ENCODE measurements at regions not wholly inside any gene's neighbourhood (a gene's known extent, or its start where the extent isn't known, plus 50 kb on each side); places are given as distances from the start of the nearest gene placed in this dataset.

DNA sequence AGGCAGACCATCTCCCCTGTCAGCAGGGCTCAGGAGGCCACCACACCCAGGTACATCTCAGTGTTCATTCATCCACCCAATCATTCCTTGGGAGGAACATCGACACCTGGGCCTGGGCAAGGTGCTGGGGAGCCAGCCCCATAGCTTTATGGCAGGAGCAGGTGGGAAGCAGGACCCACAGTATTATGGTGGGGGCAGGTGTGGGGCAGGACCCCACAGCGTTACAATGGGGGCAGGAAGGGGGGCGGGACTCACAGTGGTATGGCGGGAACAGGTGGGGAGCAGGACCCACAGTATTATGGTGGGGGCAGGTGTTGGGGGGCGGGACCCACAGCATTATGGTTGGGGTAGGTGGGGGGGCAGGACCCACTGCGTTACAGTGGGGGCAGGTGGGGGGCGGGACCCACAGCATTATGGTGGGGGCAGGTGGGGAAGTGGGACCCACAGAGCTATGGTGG, 128.9 kb upstream of the HS6ST1 start:
- TF ChIP-seq, protein P1, sequence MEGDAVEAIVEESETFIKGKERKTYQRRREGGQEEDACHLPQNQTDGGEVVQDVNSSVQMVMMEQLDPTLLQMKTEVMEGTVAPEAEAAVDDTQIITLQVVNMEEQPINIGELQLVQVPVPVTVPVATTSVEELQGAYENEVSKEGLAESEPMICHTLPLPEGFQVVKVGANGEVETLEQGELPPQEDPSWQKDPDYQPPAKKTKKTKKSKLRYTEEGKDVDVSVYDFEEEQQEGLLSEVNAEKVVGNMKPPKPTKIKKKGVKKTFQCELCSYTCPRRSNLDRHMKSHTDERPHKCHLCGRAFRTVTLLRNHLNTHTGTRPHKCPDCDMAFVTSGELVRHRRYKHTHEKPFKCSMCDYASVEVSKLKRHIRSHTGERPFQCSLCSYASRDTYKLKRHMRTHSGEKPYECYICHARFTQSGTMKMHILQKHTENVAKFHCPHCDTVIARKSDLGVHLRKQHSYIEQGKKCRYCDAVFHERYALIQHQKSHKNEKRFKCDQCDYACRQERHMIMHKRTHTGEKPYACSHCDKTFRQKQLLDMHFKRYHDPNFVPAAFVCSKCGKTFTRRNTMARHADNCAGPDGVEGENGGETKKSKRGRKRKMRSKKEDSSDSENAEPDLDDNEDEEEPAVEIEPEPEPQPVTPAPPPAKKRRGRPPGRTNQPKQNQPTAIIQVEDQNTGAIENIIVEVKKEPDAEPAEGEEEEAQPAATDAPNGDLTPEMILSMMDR (IDR thresholded peaks at IDR 0.05) = no peak
- TF ChIP-seq POLR2A (IDR thresholded peaks at IDR 0.05) = no peak

Measured in thyroid gland (tissue), 4 donors.